GM19328 (cell line): ENCODE measurements at regions not wholly inside any gene's neighbourhood (a gene's known extent, or its start where the extent isn't known, plus 50 kb on each side); places are given as distances from the start of the nearest gene placed in this dataset.

ENCODE experiments used
- ATAC-seq: cut with Tn5 transposase; IDR thresholded peaks from one replicate; pipeline ENCODE4 v1.9.1; 2021; ENCODE audit warnings: mild to moderate bottlenecking, moderate library complexity; ENCODE audit not compliant: unreplicated experiment

DNA sequence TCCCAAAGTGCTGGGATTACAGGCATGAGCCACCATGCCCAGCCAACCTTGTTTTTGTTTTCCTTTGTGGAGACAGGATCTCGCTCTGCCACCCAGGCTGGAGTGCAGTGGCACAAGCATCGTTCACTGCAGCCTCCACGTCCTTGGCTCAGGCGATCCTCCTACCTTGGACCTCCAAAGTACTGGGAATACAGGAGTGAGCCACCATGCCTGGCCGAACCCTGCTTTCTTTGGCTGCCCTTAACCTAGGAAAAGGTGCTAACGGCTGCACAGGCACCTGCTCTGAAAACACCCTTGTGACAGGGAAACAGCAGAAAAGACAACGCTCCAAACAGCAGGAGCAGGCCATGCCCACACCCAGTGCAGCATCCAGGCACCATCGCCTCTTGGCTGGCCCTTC lies 71.9 kb downstream of the OAT start:
- ATAC-seq: no peak

DNA sequence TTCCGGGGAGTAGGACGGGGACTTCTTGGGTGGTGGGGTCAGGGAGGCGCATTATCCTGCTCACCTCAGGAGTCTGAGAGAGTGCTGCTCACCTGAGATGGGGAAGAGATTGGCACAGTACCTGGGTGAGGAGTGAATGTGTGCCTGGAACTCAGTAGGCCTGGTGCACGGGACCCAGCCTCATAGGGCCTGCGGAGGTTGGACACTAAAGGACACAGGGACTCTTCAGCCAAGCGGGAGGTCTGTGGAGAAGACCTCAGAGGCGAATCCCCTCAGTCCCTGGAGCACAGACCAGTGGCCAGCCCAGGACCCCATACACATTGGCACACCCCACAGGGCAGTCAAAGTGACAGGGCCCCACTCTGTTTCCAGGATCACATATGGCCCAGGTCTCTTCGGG lies 73.2 kb downstream of the OAT start:
- no peak for ATAC-seq

DNA sequence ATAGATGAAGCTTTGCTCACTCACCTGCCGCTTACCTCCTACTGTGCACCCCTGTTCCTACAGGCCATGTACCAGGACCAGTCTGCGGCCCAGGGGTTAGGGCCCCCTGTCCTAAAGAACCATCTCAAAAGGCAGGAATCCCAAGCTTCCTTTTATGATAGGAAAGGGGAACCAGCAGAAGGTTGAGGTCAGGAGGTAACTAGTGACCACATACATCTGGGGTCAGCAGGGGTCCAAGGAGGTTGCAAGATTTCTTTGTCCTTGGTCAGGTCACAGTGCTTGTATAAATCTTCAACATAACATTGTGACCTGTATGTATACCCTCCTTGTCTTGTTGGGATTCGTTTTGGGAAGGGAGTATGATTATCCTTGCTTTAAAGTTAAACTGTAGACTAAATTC lies 73.8 kb downstream of the OAT start:
- ATAC-seq: no peak

DNA sequence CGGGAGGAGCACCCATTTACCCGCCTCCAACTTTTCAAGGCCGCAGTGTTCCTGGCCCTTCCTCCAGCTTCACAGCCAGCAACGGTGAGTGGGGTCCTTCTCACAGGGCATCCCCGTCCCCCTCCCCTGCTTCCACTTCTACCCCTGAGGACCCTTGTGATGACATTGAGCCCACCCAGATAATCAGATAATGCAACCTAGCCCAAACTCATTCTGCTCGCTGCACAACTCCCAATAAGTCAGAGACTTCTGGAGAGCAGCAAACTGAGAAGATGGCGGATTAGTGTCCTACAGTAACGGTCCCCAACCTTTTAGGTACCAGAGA lies 74.5 kb downstream of the OAT start:
- no peak for ATAC-seq

DNA sequence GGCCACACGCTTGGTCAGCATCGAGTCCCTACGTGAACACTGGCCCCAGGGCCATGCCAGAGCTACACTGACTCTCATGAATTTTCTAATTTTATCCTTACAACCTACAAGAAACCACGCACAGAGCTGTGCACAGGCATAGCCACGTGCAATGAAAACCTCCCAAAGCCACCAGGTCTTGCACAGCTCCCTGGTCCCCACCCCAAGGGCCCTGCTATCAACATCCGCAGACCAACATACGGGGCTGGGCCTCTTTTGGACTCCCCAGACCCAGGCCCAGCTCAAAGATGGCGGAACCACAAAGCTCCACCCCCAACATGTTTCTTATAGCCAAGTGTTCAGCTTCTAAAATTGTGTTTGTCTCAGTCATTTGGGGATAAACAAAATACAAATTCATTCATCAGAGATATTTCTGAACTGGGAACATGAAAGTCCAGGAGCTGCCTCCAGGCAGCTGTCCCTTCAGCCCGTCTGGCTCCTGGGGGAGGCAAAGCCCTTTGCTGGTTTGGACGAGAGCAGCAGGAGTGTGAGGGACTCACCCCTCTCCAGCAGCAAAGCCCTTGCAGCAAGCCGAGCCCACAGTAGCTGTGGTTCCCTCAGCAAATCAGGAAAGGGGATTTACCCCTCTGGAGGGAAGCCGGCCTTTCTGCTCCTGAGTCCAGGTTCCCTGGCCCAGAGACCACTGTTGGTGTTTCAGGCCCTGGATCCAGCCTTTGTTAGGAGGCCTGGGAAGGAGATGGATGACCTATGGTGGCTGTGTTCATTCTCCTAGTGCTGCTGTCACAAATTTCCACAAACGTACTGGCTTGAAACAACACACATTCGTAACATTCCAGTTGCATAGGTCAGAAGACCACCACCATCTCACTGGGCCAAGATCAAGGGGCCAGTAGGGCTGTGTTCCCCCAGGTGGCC lies 75.1 kb downstream of the OAT start:
- ATAC-seq: no peak

DNA sequence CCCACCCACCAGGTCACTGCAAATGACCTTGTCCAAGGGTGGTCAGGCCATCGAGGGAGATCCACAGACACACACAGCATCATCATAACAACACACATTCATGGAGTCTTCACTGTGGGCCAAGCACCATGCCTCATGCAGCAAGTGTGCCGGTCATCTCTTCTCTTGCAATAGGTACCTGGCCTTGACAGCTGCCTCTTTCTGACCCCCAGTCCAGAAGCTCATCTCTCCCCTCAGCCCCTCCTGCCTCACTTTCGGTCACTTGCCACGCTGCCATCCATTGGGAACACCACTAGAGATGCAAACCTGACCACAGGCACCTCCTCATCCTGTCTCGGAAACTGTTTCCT lies 75.9 kb downstream of the OAT start:
- no peak for ATAC-seq

DNA sequence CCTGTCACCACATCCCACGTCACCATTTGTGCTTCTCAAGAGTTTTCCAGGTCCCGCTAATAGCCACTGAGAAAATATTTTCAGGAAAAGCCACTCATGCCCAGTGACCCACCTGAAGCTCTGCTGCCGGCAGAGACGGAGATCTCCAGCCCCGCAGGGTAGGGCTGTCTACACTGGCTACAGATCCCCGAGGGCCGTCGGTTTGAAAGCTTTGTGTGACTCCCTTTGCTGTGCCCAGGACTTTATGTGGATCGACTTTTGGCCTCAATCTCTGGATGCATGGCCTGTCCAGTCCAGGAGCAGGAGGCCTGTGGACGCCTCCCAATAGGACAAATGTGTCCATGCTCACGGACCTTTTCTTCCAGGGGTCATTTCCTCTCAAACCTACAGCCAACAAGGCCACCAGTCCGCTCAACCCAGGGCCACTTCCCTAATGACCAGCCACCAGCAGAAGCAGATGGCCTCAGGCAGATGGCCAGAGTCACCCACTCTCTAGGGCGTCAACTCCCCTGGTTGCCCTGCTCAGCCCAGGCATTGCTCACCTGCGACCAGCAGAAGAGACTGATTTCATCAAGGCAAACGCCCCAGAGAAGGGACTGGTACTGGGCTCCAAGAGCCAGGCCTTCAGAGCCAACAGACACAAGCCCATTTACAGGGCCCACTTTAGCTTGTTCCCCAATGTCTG lies 76.4 kb downstream of the OAT start:
- no peak for ATAC-seq

DNA sequence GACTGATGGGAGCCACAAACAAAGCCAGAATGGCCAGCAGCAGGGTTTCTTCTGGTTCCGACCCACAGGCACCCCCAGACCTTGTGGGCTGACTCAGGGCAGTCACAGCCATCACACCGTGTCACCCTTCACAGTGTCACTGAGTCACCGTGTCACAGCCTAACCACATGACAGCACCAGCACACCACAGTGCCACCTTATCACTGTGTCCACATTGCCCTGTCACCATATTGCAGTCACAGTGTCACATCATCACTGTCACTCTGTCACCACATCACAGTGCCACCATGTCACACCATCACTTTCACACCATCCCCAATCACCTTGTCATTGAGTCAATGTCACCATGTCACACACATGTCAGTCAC lies 77.0 kb downstream of the OAT start:
- no peak for ATAC-seq

DNA sequence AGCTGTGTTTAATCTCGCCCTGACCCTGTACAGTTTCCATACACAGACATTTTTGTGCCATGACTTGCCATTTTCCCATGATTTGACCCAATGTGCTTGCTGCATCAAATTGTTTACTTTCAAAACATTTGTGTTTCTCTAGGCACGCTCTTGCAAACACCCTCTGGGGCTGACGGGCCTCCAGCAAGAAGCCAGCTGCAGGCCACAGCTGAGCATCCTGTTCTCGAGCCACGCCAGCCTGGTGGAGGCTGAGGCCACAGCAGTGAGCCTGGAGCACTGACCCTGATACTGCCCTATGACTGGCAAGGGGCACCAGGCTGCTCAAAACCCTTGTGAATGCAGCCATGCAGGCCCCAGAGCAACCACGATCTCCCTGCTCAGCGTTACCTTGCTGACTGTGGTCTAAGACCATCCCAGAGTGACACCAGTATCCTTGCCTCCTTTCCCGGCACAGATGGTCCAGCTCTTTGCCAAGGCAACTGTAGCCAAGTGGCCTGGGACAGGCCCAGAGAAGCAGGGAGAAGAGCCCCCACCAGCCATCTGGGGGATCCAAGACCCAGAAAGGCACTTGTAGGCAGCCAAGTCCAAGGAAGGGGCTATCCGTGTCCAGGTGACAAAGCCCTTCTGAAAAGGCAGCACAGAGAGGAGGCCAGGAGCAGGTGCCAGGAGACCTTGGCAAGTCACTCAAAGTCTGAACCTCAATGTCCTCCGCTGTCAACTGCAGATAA lies 78.5 kb downstream of the OAT start:
- ATAC-seq: no peak

DNA sequence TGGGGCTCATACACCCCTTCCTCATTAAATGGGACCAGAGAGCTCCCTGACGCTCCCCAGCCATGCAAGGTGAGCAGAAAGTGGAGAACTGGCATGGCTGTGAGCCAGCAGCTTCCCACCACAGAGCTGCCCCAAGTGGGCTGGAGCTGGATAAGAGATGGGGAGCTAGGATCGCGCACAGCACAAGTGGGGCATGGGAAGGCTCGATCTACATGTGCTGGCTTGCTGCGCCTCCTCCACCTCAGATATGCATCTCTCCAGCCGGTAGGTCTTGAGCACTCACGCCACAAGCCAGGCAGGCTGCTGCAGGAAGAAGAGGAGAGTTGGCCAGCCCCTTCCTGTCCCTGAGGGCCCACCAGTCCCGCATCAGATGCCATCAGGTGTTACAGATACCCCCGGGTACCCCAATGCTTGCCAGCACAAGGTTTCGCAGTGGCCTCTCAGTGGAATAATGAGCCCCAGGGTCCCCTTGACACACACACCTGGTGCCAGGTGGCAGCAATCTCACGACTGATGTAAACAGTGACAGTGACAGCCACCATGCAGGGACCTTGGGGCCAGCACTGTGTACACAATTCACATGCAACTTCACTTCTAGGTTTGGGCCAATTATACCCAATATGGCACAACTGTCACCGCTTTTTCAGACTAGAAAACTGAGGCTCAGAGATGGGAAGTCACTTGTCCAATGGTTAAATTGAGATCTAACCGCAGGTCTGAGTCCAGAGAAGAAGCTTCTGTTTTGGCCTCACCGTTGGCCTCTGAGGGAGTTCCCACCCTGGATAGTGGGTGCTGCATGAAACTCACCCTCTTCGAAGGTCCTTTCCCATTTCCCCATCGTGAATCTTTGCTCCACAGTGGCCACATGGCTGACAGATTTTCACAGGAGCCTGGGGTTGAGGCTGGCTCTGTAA lies 79.3 kb downstream of the OAT start:
- no peak for ATAC-seq

DNA sequence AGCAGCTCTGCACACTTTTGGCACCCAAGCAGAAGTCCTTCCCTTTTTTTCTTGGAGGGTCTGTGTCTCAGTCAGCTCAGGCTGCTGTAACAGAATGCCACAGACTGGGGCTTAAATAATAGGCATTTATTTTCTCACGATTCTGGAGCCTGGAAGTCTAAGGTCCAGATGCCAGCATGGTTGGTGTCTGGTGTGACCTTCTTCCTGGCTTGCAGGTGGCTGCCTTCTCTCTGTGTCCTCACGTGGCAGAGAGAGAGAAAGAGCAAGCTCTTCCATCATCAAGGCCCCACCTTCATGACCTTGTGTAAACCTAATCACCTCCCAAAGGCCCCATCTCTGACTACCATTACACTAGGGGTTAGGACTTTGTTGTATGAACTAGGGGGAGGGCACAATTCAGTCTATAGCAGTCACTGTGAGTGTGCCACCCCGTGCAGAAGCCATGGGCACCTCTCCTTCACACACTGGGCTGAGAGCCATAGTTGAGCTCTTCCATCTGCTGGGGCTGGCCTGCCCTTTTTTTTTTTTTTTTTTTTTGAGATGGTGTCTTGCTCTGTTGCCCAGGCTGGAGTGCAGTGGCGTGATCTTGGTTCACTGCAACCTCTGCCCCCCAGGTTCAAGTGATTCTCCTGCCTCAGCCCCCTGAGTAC lies 80.3 kb downstream of the OAT start:
- no peak for ATAC-seq

DNA sequence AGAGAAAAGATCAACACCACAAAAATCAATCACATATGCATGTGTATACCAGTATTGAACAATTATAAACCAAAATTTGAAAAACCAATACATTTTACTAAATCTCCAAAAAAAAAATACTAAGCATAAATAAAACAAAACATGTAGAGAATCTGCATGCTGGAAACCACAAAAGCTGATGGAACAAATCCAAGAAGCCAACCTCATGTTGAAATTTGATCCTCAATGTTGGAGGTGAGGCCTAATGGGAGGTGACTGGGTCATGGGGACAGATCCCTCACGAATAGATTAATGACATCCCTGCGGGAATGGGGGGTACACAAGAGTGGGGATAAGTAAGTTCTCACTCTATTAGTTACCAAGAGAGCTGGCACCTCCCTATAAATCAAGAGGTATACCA lies 82.5 kb downstream of the OAT start:
- ATAC-seq: no peak

DNA sequence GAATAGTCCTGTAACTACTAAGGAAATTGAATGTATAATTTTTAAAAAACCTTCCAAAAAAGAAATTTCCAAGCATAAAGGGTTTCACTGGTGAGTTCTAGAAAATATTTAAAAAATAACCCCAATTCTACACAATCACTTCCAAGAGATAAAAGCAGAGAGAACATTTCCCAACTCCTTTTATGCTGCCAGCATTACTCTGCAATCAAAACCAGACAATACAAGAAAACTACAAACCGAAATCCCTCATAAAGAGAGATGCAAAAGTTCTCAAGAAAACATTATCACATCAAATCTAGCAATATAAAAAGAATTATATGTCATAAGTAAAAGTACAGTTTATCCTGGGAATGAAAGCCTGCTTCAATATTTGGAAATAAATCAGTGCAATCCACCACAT lies 84.8 kb downstream of the OAT start:
- no peak for ATAC-seq

DNA sequence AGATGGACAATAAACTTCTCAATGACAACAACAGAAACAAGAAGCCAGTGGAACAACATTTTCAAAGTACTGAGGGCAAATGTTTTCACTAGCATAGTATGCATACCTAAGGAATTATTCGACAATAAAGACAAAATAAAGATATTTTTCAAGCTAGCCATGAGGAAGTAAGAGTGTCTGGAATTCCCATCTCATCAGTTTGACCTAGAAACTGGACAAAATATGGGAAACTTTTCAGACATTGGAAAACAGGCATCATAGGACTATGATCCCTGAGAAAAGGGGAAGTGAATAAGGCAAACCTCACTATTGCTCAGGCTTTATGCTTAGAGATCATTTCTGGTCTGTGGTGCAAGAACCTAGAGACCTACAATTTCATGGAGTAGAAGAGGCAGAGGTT lies 86.3 kb downstream of the OAT start:
- ATAC-seq: no peak

DNA sequence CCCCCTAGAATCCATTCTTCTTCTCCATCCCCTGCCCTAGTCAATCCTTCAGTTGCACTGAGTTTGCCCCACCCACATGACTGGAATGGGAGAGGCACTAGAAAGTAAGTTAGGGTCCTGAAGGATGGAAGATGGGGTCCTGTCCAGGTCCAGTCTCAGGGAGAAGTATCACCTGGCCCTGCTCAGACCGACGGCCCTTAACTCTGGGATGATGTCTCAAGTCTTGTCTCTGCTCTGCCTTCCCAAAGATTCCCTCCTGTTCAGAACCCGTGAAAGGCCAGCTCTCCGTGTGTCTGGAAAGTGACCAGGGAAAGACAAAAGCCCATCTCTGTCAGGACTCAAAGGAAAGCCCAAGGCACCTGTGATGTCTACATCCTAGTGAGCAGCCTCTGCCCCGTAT lies 88.8 kb downstream of the OAT start:
- ATAC-seq: no peak

DNA sequence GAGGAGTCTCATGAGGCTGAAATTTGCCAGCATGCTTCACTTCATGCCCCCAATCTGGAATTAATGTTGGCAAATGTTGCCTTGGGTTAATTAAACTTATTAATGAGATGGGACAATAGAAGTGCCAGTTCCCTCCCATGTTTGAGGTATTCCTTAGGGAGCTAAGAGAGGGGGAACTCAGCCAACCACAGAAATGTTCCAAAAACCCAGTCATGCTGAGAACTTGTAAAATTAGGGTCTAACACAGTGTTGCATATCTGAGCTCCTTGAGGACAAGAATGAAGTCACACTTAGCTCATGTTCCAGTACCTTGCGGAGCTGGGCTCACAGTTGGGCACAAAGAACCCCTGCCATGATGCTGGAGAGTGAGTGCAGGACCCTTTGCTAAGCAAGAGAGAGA lies 89.4 kb downstream of the OAT start:
- ATAC-seq: no peak

DNA sequence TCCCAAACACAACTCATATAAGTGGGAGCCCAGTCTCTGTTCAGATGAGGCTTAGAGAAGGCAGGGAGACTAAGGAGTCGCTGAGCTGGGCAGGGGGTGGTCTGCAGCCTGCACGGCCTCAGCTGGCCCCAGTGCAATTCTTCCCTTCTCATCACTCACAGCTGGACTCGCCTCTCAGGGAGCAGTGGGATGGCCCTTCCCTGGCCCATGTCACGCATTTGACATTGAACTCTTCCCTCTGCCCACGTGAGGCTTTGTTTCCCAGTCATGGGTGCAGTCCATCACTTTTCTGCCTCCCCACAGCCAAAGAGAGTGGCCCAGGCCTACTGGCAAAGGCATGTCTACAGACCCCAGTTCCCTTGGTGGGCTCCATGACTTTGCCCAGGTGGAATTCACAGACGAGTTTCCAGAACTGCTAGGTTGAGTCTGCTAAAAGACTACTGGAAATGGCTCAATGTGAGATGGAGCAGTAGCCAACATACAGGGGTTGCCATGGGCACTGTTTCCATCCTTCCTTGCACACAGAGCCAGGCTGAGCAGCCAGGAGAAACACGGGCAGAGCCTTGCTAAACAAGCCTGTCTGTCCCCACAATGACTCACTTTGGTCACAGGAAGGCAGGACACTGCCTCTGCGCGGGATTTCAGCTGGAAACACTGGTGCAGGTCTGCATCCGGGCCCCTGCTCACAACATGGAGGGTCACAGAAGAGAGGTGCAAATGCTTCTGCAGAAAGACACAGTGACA lies 90.1 kb downstream of the OAT start:
- no peak for ATAC-seq

DNA sequence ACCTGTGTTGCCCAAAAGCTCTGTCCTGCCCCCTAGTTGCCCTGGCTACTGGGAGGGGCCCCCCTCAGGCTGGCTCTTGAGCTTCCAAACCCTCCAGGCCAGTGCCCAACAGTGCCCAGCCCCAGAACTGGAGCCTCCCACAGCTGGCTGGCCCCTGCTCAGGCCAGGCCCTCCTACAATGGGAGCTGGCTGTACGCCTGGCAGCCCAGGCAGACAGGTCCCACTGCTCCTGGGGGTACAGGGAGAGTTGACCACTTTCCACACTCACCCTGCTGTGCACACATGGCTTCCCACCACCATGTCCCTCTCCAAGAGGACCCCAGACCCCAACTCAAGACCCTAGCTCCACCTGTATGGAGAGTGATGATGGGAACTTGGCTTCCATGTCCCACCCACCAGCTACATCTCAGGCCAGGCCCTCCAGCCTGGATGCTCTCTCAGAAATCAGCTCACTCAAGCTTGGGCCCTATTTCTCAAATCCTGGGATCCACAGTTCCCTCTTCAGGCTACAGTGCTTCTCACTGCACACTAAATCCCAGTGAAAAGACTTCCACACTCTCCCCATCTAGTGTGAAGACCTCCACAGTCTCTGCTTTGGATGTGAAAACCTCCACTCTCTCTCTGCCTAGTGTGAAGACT lies 92.6 kb downstream of the OAT start:
- ATAC-seq: no peak

DNA sequence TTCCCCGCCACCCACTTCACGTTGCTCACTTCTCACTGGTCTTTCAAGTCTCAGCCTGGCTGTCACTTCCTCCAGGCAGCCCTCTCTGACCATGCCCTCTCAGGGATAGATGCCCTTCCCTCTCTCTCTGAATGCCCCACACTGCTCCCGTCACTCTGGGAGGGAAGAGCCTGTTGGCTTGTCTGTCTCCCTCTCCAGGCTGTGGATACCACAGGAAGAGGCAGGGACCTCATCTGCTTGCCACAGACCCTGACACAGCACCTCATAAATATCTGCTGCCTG lies 93.1 kb downstream of the OAT start:
- ATAC-seq: no peak
